Nephron progenitor cell (in vitro differentiated cells): ENCODE measurements at regions not wholly inside any gene's neighbourhood (a gene's known extent, or its start where the extent isn't known, plus 50 kb on each side); places are given as distances from the start of the nearest gene placed in this dataset.
"Not testable (repeated sequence)": the region's sequence is repeated elsewhere in the genome, so short reads cannot be mapped to it uniquely, and the experiment has no call there.

Experiments
- DNase-seq: peaks from one replicate; pipeline ENCODE4 v3.0.0; 2021
- H3K27ac Mint-ChIP-seq: 2 replicates; pipeline ENCODE4 v1.8.0; 2021; ENCODE audit warnings: mild to moderate bottlenecking, moderate library complexity, mixed read lengths
- H3K27me3 Mint-ChIP-seq: 2 replicates; pipeline ENCODE4 v1.8.0; 2021; ENCODE audit warnings: mild to moderate bottlenecking, low read depth, mixed read lengths; ENCODE audit not compliant: poor library complexity
- H3K36me3 Mint-ChIP-seq: 2 replicates; pipeline ENCODE4 v1.8.0; 2021; ENCODE audit warnings: low read depth, mixed read lengths
- H3K4me1 Mint-ChIP-seq: 2 replicates; pipeline ENCODE4 v1.8.0; 2021; ENCODE audit warnings: mixed read lengths
- H3K4me3 Mint-ChIP-seq: 2 replicates; pipeline ENCODE4 v1.8.0; 2021; ENCODE audit warnings: mild to moderate bottlenecking, moderate library complexity, mixed read lengths
- H3K9me3 Mint-ChIP-seq: 2 replicates; pipeline ENCODE4 v1.8.0; 2021; ENCODE audit warnings: mild to moderate bottlenecking, moderate library complexity, mixed read lengths
- TF ChIP-seq, protein P1 (sequence below): fragments of 200-600 bp; sonication (generic); IDR thresholded peaks from 2 replicates; pipeline ENCODE4 v1.5.0; 2021; ENCODE audit warnings: antibody characterized with exemption

DNA sequence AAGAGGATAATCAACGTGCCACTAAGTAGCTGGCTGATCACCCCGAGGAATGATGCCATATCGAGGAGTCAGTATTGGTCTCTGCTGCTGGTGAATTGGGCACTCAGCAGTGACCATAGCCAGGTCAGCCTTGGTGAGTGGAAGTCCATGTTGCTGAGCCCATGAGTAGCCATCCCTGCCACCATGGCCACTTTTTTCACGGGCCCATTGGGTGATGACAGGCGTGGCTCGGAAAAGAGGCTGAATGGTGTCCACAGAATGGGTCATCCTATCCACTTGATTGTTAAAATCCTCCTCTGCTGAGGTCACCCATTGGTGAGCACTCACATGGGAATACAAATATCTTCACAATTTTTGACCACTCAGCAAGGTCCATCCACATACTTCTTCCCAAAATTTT, 114.4 kb downstream of the UBE2NL start:
- H3K36me3 Mint-ChIP-seq: no peaks in the 10 kb centered on the region
- H3K4me1 Mint-ChIP-seq: no peaks in the 10 kb centered on the region
- no peak overlapping the region for H3K27ac Mint-ChIP-seq
- H3K4me3 Mint-ChIP-seq: no peak overlapping the region
- TF ChIP-seq, protein P1, sequence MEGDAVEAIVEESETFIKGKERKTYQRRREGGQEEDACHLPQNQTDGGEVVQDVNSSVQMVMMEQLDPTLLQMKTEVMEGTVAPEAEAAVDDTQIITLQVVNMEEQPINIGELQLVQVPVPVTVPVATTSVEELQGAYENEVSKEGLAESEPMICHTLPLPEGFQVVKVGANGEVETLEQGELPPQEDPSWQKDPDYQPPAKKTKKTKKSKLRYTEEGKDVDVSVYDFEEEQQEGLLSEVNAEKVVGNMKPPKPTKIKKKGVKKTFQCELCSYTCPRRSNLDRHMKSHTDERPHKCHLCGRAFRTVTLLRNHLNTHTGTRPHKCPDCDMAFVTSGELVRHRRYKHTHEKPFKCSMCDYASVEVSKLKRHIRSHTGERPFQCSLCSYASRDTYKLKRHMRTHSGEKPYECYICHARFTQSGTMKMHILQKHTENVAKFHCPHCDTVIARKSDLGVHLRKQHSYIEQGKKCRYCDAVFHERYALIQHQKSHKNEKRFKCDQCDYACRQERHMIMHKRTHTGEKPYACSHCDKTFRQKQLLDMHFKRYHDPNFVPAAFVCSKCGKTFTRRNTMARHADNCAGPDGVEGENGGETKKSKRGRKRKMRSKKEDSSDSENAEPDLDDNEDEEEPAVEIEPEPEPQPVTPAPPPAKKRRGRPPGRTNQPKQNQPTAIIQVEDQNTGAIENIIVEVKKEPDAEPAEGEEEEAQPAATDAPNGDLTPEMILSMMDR: no peak
- DNase-seq: no peak
- no peaks in the 10 kb centered on the region for H3K27me3 Mint-ChIP-seq
- peaks cover 37% of the 10 kb centered on the region for H3K9me3 Mint-ChIP-seq

DNA sequence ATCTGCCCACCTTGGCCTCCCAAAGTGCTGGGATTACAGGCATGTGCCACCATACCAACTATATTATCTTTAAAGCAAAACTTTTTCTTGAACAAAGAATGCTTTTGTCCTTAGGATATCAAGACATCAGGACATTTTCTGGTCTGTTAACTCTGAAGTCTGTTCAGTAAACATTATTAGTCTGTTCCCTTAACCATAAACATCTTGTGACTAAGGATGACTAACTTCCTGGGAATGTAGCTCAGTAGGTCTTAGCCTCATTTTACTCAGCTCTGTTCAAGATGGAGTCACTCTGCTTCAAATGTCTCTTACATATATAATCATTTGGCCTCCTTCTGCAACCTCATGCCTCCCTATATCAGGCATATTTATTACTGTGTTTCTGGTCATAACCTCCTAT, 122.9 kb downstream of the UBE2NL start:
- no peaks in the 10 kb centered on the region for H3K4me1 Mint-ChIP-seq
- TF ChIP-seq, protein P1: no peak
- H3K36me3 Mint-ChIP-seq: no peaks in the 10 kb centered on the region
- DNase-seq: no peak
- no peaks in the 10 kb centered on the region for H3K27me3 Mint-ChIP-seq
- H3K4me3 Mint-ChIP-seq: no peak overlapping the region
- H3K27ac Mint-ChIP-seq: no peak overlapping the region
- H3K9me3 Mint-ChIP-seq: peaks cover 42% of the 10 kb centered on the region

DNA sequence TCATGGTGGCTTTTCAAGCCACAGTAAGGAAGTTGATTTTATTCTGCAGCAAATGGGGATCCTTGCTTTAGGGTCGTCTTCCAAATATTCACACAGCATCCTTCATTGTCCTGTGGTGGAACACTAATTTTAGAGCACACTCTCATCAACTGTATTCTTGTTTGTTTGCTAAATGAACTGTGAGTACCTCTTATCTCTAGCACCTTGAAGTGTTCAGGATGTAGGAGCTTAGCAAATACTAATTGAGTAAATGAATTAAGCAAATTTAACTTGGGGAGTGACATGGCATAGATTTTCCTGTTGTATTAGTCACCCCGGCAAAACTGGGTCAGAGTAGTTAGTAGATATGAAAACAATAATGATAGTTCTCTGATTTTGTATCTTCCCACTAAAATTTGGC, 156.9 kb downstream of the UBE2NL start:
- TF ChIP-seq, protein P1: no peak
- Mint-ChIP-seq H3K36me3 (no peaks in the 10 kb centered on the region), H3K27ac (no peak overlapping the region), H3K9me3 (peaks cover 24% of the 10 kb centered on the region), H3K4me1 (no peaks in the 10 kb centered on the region), H3K4me3 (no peak overlapping the region), H3K27me3 (no peaks in the 10 kb centered on the region)
- DNase-seq: no peak

DNA sequence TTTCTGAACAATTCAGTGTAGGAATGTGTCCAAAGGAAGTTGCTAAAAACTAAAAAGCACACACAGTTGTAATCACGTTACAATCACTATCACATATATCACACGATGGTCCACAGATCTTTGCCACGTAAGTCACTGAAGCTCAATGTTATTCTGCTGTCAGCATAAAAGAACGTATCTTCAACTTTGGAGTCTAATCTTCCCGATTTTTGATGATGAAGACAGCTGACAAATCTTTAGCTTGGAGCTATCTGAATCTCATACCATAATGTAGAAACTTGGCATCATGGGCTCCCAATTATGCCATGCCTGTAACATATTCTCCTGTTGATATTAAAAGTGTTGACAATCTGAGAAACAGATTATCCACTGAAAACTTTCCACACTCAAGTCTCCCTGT, 158.4 kb downstream of the UBE2NL start:
- Mint-ChIP-seq H3K36me3 (no peaks in the 10 kb centered on the region), H3K9me3 (peaks cover 32% of the 10 kb centered on the region), H3K4me1 (no peaks in the 10 kb centered on the region), H3K27ac (no peak overlapping the region), H3K27me3 (no peaks in the 10 kb centered on the region), H3K4me3 (no peak overlapping the region)
- TF ChIP-seq, protein P1: no peak
- no peak for DNase-seq

DNA sequence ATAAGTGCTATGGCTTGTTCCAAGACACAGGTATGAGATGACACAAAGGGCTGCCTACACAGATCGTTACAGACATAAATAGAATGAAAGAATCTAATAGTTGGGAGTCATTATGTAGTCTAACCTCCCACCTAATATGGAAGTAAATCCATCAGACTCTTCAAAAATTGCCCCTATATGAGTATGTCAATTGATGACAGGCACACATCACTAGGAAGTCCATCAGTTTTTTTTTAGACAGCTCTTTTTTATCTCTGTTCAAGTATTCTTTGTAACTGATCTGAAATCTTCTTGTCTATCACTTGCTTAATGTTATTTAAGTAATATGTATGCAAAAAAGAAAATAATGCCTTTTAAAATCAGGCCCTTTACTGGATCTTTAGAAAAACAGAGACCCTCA, 191.6 kb downstream of the UBE2NL start:
- Mint-ChIP-seq H3K4me1 (no peaks in the 10 kb centered on the region), H3K27me3 (peaks cover 7% of the 10 kb centered on the region), H3K4me3 (no peak overlapping the region), H3K27ac (no peak overlapping the region), H3K9me3 (peaks cover 25% of the 10 kb centered on the region), H3K36me3 (no peaks in the 10 kb centered on the region)
- DNase-seq: no peak
- TF ChIP-seq, protein P1: no peak

DNA sequence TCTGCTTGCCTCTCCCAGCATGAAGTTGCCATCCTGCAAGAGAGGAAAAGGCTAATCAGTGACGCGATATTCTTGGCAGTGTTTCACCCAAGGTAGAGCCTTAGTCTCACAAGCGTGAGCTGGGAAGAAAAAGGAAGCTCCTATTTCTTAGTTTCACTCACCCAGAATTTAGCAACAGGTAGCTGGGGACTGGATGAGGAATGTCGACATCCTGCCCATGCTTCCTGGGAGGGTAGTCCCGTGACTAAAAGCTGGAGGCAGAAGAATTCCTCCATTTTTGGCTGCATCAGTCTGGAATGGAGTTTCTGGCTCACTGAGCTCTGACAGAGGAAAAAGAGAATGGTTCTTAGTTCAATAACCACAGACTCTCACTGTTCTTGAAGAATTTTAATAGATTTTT, 198.4 kb downstream of the UBE2NL start:
- H3K27ac Mint-ChIP-seq: not testable (repeated sequence)

DNA sequence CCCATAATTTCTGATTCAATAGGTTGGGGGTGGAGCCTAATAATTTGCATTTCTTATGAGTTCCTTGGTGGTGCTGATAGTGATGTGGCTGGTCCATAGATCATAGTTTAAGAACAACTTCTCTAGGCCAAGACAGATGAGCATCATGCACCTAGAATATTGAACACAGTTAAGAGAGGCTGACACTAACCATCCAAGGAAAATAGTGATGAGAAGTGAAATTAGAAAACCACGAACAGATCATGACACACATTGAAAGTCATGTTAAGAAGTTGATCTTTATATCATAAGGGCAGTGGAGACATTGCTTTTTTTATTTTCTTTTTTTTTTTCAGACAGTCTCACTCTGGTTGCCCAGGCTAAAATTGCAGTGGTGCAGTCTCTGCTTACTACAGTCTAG, 205.8 kb downstream of the UBE2NL start:
- not testable (repeated sequence) for H3K27me3 Mint-ChIP-seq, H3K4me1 Mint-ChIP-seq, DNase-seq, H3K27ac Mint-ChIP-seq, H3K36me3 Mint-ChIP-seq, H3K9me3 Mint-ChIP-seq, H3K4me3 Mint-ChIP-seq

More for the DNA sequence above, 198.4 kb downstream of the UBE2NL start:
- not testable (repeated sequence) for H3K4me3 Mint-ChIP-seq, H3K9me3 Mint-ChIP-seq, H3K36me3 Mint-ChIP-seq, DNase-seq, H3K4me1 Mint-ChIP-seq, H3K27me3 Mint-ChIP-seq

DNA sequence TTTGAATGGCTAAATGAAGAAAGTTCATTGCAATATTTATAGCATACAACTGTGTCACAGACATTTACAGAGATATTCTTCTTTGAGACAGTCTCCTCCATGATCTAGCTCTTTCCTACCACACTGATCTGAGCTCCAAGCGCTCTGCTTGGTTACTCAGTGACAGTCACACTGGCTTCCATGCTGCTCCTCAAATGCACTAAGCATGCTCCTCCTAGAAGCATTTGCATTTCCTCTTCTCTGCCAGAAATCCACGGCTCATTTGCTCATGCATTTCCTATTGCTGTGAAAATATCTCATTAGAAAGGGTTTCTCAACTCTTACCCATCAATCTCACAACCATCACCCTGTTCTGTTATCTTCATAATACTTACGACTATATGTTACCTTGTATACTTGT, 208.2 kb downstream of the UBE2NL start:
- H3K4me1 Mint-ChIP-seq, H3K4me3 Mint-ChIP-seq, H3K27ac Mint-ChIP-seq, H3K36me3 Mint-ChIP-seq, H3K9me3 Mint-ChIP-seq, DNase-seq, H3K27me3 Mint-ChIP-seq: not testable (repeated sequence)

DNA sequence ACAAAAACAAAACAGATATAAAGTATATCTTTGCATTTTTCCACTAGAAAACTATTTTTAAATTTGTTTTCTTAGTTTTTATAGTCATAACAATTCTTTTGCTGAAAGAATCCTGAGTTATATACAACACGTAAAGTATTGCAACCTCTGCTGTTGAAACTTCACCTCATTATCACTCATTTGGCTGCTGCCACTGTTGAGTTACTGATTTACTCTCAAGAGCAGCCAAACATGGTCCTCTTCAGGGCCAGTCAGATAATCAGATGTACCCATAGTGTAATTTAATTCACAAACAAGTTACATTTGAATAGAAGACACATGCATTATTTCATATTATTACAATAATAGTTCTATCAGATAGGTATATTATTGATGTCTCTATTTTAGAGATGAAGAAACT, 235.6 kb downstream of the UBE2NL start:
- H3K27me3 Mint-ChIP-seq, DNase-seq, H3K4me1 Mint-ChIP-seq, H3K36me3 Mint-ChIP-seq, H3K4me3 Mint-ChIP-seq, H3K27ac Mint-ChIP-seq, H3K9me3 Mint-ChIP-seq: not testable (repeated sequence)

DNA sequence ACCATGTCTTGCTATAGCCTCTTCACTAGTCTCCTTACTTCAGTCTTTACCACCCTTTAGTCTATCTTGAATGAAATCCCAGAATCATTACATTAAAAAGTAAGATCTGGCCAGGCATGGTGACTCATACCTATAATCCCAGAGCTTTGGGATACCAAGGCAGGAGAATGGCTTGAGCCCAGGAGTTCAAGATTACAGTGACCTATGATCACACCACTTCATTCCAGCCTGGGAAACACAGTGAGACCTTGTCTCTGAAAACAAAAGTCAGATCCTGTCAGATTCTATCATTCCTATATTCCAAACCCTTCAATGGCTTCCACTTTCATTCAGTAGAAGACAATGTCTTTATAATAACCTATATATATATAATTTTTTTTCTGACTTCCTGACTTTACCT, 237.7 kb downstream of the UBE2NL start:
- H3K9me3 Mint-ChIP-seq, H3K27me3 Mint-ChIP-seq, H3K4me3 Mint-ChIP-seq, H3K27ac Mint-ChIP-seq, H3K36me3 Mint-ChIP-seq, DNase-seq, H3K4me1 Mint-ChIP-seq: not testable (repeated sequence)
